Hematopoietic multipotent progenitor cell treated with erythropoietin and hydrocortisone succinate and interleukin-3 and kit ligand, for 15 days (in vitro differentiated cells): ENCODE measurements at regions not wholly inside any gene's neighbourhood (a gene's known extent, or its start where the extent isn't known, plus 50 kb on each side); places are given as distances from the start of the nearest gene placed in this dataset.

Source experiments
- DNase-seq: peaks from one replicate; pipeline ENCODE4 v3.0.0-alpha.2; 2015; ENCODE audit warnings: low spot score

GRCh38 chr4:26071688-26072087 is 157.7 kb downstream of the SMIM20 start:
- no peak for DNase-seq

- no peak for DNase-seq
Observed at GRCh38 chr4:26073886-26074560, 160.0 kb downstream of the SMIM20 start.

- no peak for DNase-seq
Observed at GRCh38 chr4:26074712-26075430, 160.9 kb downstream of the SMIM20 start.

GRCh38 chr4:26075583-26075982 is 161.6 kb downstream of the SMIM20 start:
- no peak for DNase-seq

- no peak for DNase-seq
Observed at GRCh38 chr4:26076000-26076587, 162.1 kb downstream of the SMIM20 start.

GRCh38 chr4:26076896-26077295 is 162.9 kb downstream of the SMIM20 start:
- no peak for DNase-seq

- no peak for DNase-seq
Observed at GRCh38 chr4:26077756-26078155, 163.7 kb downstream of the SMIM20 start.

- no peak for DNase-seq
Observed at GRCh38 chr4:26080870-26081628, 167.0 kb downstream of the SMIM20 start.

- DNase-seq, result peak; percentile 43
Observed at GRCh38 chr4:26081795-26082498, 167.9 kb downstream of the SMIM20 start.

- no peak for DNase-seq
Observed at GRCh38 chr4:26082565-26082964, 168.5 kb downstream of the SMIM20 start.

- no peak for DNase-seq
Observed at GRCh38 chr4:26083987-26084386, 170.0 kb downstream of the SMIM20 start.

- no peak for DNase-seq
Observed at GRCh38 chr4:26084414-26084813, 170.4 kb downstream of the SMIM20 start.

- DNase-seq, result no peak
Observed at GRCh38 chr4:26085551-26085950, 171.5 kb downstream of the SMIM20 start.

GRCh38 chr4:26086621-26087441 is 172.8 kb downstream of the SMIM20 start:
- no peak for DNase-seq

- DNase-seq, result no peak
Observed at GRCh38 chr4:26088433-26088928, 174.5 kb downstream of the SMIM20 start.

- DNase-seq, result no peak
Observed at GRCh38 chr4:26093551-26093950, 179.5 kb downstream of the SMIM20 start.

- no peak for DNase-seq
Observed at GRCh38 chr4:26094076-26094475, 180.1 kb downstream of the SMIM20 start.

- DNase-seq, result no peak
Observed at GRCh38 chr4:26094911-26095310, 180.9 kb downstream of the SMIM20 start.

- no peak for DNase-seq
Observed at GRCh38 chr4:26099967-26100366, 185.9 kb downstream of the SMIM20 start.

- no peak for DNase-seq
Observed at GRCh38 chr4:26101011-26101410, 187.0 kb downstream of the SMIM20 start.
